HG03571 (cell line): ENCODE measurements at regions not wholly inside any gene's neighbourhood (a gene's known extent, or its start where the extent isn't known, plus 50 kb on each side); places are given as distances from the start of the nearest gene placed in this dataset.
"Not testable (repeated sequence)": the region's sequence is repeated elsewhere in the genome, so short reads cannot be mapped to it uniquely, and the experiment has no call there.

Source experiments
- ATAC-seq: cut with Tn5 transposase; IDR thresholded peaks from one replicate; pipeline ENCODE4 v1.9.1; 2021; ENCODE audit not compliant: unreplicated experiment

- ATAC-seq = no peak
These were observed 305.6 kb upstream of the ZEB2 start for GRCh38 chr2:144825331-144826020.

GRCh38 chr2:144824306-144825080 lies 304.6 kb upstream of the ZEB2 start:
- no peak for ATAC-seq

GRCh38 chr2:144822966-144823365 lies 303.0 kb upstream of the ZEB2 start:
- no peak for ATAC-seq

- no peak for ATAC-seq
These were observed 292.4 kb upstream of the ZEB2 start for GRCh38 chr2:144812288-144812687.

- no peak for ATAC-seq
These were observed 281.8 kb upstream of the ZEB2 start for GRCh38 chr2:144801766-144802165.

- no peak for ATAC-seq
These were observed 281.4 kb upstream of the ZEB2 start for GRCh38 chr2:144801325-144801724.

GRCh38 chr2:144798989-144799388 lies 279.1 kb upstream of the ZEB2 start:
- no peak for ATAC-seq

GRCh38 chr2:144798034-144798433 lies 278.1 kb upstream of the ZEB2 start:
- no peak for ATAC-seq

GRCh38 chr2:144796936-144797335 lies 277.0 kb upstream of the ZEB2 start:
- no peak for ATAC-seq

- no peak for ATAC-seq
These were observed 276.2 kb upstream of the ZEB2 start for GRCh38 chr2:144796164-144796563.

- ATAC-seq = no peak
These were observed 265.3 kb upstream of the ZEB2 start for GRCh38 chr2:144785253-144785652.

GRCh38 chr2:144780983-144781382 lies 261.1 kb upstream of the ZEB2 start:
- ATAC-seq = no peak

- no peak for ATAC-seq
These were observed 256.8 kb upstream of the ZEB2 start for GRCh38 chr2:144776766-144777165.

GRCh38 chr2:144774809-144775208 lies 254.9 kb upstream of the ZEB2 start:
- no peak for ATAC-seq

- no peak for ATAC-seq
These were observed 251.4 kb upstream of the ZEB2 start for GRCh38 chr2:144771348-144771747.

GRCh38 chr2:144770616-144771230 lies 250.8 kb upstream of the ZEB2 start:
- no peak for ATAC-seq

- ATAC-seq = not testable (repeated sequence)
These were observed 241.0 kb upstream of the ZEB2 start for GRCh38 chr2:144760939-144761338.

- ATAC-seq = no peak
These were observed 239.8 kb upstream of the ZEB2 start for GRCh38 chr2:144759746-144760145.

GRCh38 chr2:144758196-144758595 lies 238.3 kb upstream of the ZEB2 start:
- ATAC-seq = not testable (repeated sequence)

- ATAC-seq = no peak
These were observed 233.5 kb upstream of the ZEB2 start for GRCh38 chr2:144753416-144753815.

- no peak for ATAC-seq
These were observed 231.4 kb upstream of the ZEB2 start for GRCh38 chr2:144751142-144751905.
